Ishikawa (cell line): ENCODE measurements at regions not wholly inside any gene's neighbourhood (a gene's known extent, or its start where the extent isn't known, plus 50 kb on each side); places are given as distances from the start of the nearest gene placed in this dataset.

Experiments
- CREB1 ChIP-seq: IDR thresholded peaks from 2 replicates; pipeline ENCODE4 v1.6.1; 2012; ENCODE audit warnings: low read depth
- EP300 ChIP-seq: IDR thresholded peaks from 2 replicates; pipeline ENCODE4 v1.6.1; 2012; ENCODE audit warnings: borderline replicate concordance
- FOXM1 ChIP-seq: IDR thresholded peaks from 2 replicates; pipeline ENCODE4 v1.6.1; 2012; ENCODE audit warnings: low read depth, borderline replicate concordance
- RAD21 ChIP-seq: IDR thresholded peaks from 2 replicates; pipeline ENCODE4 v1.6.1; 2012; ENCODE audit warnings: low read depth
- TAF1 ChIP-seq: IDR thresholded peaks from 2 replicates; pipeline ENCODE4 v1.6.1; 2012; ENCODE audit warnings: low read depth, mild to moderate bottlenecking
- YY1 ChIP-seq: IDR thresholded peaks from 2 replicates; pipeline ENCODE4 v1.6.1; 2012; ENCODE audit warnings: low read depth

- TF ChIP-seq CREB1, result no peak
- no peak for TF ChIP-seq EP300
- no peak for TF ChIP-seq FOXM1
- no peak for TF ChIP-seq TAF1
- TF ChIP-seq YY1, result no peak
- TF ChIP-seq RAD21, result no peak
Measured at GRCh38 chr2:162914161-162914560, 75.6 kb upstream of the KCNH7 start.
